ENCODE measurements at regions not wholly inside any gene's neighbourhood (a gene's known extent, or its start where the extent isn't known, plus 50 kb on each side); places are given as distances from the start of the nearest gene placed in this dataset.

GRCh38 chr5:167770461-167770860, 521.0 kb upstream of the WWC1 start:
- no peak for TF ChIP-seq CTCF (IDR thresholded peaks at IDR 0.05)
- no peak for TF ChIP-seq POLR2A (IDR thresholded peaks at IDR 0.05)
